ENCODE measurements at regions not wholly inside any gene's neighbourhood (a gene's known extent, or its start where the extent isn't known, plus 50 kb on each side); places are given as distances from the start of the nearest gene placed in this dataset.

DNA sequence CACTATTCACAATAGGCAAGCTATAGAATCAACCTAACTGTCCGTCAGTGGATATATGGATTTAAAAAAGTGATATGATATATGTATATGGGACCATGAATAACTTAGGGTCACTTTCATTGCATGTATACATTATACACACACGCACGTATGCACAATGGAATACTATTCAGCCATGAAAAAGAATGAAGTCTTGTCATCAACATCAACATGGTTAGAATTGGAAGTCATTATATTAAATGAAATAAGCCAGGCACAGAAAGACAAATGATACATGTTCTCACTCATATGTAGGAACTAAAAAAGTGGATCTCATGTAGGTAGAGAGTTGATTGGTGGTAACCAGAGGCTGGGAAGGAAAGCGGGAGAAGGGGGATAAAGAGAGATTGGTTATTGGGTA lies 234.3 kb downstream of the VRK1 start:
- TF ChIP-seq, protein P1, sequence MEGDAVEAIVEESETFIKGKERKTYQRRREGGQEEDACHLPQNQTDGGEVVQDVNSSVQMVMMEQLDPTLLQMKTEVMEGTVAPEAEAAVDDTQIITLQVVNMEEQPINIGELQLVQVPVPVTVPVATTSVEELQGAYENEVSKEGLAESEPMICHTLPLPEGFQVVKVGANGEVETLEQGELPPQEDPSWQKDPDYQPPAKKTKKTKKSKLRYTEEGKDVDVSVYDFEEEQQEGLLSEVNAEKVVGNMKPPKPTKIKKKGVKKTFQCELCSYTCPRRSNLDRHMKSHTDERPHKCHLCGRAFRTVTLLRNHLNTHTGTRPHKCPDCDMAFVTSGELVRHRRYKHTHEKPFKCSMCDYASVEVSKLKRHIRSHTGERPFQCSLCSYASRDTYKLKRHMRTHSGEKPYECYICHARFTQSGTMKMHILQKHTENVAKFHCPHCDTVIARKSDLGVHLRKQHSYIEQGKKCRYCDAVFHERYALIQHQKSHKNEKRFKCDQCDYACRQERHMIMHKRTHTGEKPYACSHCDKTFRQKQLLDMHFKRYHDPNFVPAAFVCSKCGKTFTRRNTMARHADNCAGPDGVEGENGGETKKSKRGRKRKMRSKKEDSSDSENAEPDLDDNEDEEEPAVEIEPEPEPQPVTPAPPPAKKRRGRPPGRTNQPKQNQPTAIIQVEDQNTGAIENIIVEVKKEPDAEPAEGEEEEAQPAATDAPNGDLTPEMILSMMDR (IDR thresholded peaks at IDR 0.05; ENCODE audit: insufficient read depth, low read length): no peak
- TF ChIP-seq GABPA (IDR thresholded peaks at IDR 0.05; ENCODE audit: low read depth) (no peak), POLR2AphosphoS5 (IDR thresholded peaks at IDR 0.05; ENCODE audit: low read depth) (no peak)
